C1 segment of cervical spinal cord (tissue), 14 donors: ENCODE measurements at regions not wholly inside any gene's neighbourhood (a gene's known extent, or its start where the extent isn't known, plus 50 kb on each side); places are given as distances from the start of the nearest gene placed in this dataset.

Source experiments
- DNase-seq, 14 donors: peaks; one replicate each; lab custom pipeline; 2025; lab: John Stamatoyannopoulos, UW

DNA sequence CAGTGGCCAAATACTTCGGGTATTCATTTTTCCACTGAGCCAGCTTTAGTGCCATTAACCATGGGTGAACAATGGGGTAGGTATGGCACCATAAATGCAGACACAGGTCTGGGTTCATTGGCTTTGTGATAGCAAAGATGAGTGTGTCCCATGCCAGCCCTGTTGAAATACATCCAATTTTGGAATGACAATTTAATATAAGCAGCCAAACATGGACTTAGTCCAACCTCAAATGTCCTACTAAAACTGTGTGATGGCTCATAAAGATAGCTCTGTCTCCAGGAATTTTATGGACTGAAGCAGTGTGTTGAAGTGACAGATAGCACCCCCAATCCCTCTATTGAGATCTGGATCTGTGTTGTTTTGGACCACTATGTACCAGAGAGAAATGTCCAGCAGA is 514.9 kb downstream of the RASEF start:
- DNase-seq, result no peak

DNA sequence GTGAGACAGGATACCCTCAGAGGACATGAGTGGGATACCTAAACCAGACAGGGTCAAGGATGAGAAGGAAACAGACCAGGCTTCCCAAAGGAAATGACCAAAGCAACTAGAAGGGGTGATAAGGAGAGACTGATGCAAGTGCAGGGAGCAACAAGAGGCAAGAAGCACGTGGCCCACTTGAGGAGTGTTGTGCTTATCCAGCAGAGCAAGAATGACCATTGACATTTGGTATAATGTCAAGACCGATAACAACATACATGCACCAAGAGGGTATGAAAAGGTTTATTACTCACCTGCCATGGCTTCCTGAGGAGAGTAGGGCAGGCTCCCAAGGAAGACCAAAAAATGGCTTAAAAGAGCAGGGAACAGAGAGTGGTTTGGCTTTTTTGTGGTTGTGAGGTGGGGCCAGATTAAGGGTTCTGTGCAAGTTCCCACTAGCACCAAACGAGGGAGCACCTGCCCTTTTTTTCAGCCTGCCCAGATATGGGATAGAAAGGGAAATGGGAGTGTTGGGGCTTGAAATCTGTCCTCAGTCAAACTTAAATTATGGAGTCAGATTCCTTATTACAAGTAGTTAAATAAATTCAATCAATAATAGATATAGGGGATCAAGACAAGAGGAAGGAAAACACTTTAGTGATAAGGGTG is 513.6 kb downstream of the RASEF start:
- no peak for DNase-seq

DNA sequence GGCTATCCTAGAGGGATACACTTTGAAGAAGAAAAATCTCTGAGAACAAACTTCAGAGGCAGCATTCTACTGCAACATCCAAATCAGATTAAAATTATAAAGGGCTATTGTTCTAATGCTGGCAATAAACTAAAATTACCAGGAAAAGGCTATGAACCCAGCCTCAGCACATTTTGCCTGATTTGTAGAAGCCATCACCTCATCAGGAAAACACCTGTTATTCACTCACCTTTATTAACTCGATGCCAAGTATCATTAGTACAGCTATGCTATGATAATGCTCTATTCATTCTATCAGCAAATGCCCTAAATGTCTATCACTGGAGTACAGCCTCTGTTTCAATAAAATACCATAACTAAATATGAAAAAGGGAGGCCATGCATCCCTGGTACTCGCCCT is 510.2 kb downstream of the RASEF start:
- no peak for DNase-seq

DNA sequence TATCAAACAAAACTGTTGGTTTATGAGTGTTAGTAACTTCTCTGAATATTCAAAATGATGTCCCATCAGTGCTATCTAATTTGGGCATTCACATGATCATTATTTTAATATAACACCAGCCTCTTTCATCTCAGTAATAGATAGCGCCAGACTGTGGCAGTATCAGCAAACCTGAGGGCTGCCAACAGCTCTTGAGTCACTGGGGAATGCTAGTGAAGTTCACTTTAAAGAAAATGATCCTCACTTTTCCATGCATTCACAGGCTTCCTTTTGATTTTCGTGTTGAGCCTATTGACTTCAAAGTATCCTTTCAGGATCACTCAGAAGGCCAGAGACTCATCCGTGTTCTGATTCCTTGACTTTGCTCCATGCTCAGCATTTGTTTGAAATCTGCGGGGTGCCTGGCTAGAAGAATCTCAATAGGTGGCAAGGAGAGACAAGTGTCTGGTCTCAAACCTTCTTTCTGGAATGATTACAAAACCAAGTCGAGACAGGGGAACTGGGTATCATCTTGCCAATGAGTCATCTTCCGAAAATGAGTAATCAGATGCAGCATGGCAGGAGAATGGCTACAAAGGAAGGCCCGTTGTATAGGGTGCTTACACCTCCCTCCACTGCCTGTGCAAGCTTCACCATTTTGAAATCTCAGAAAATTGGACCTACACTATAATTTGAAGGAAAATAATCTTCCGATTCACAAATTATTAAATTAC is 509.1 kb downstream of the RASEF start:
- DNase-seq, result no peak

DNA sequence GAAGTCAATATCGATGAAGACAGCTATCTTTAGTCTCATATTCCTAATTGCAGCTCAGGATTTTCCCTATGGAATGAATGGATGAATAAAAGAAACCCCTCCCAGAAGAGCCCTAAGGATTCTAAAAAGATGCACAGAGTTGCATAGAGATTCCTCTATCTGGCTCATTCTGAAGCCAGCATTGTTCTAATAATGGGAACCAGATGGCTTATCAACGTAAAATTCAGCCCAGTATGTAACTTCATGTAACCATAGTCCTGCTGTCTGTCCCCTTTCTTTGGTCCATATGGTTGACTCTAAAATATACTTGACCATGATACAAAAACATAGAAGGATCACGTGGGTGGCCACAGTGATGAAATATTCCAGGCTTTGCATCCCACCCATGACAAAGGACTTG is 508.6 kb downstream of the RASEF start:
- no peak for DNase-seq

DNA sequence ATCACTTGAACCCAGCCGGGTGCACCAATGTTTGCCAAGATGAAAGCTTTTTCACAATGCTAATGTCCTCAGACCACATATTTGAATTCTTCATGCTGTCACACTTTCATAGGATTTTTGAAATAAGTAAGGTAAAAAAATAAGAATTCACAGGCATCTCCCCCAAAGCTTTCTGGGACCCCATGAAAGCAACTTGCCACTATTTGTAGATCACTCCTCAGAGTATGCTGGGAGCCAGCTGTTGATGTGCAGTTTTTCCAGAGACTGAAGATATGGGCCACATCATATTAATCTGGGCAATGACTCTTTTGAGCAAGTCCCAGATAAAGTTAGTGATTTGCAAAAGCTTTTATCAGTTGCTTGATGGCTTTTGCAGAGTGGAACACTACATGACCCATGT is 507.9 kb downstream of the RASEF start:
- no peak for DNase-seq

DNA sequence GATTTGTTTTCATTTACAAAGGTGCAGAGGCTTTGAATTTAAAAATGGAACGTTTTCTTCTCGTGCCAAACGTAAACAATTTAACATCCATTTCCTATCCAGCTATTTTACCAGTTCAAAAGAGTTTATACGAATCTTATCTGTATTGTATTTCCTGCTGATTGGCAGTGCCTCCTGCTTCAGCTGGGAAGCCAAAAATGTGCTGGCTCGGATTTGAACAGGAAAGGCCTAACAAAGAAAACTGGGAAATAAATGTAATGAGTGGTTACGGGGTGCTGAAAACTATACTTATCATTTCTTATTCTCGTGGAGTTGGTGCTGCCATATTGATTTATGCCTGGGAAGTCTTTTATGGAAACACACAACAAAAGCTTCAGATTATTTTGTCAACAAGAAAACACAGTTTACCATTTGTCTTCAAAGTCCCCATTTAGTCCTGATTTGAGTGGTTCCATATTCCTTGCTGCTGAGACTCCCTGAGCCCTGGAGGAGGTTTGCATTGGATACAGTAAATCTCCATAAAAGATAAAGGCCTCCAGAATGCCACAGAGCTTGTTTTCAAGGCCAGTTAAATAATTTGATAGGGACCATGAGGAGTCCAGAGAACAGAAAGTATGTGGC is 507.4 kb downstream of the RASEF start:
- no peak for DNase-seq

DNA sequence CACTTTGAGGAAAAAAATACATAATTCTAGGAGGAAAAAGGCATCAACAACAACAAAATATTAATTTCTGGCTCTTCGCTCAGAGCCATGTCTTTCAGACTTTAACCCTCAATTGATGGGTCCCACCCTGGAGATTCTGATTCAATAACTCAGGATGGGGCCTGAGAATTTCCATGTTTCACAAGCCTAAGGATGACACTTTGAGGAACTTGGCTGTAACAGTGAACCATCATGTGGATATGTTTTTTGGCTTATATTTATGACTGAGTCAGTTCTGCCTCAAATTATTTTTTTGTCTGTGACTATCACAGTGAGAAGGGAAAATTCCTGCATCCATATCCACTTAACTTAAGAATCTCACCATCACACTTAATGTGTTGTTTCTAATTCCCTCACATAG is 504.6 kb downstream of the RASEF start:
- DNase-seq, result no peak

DNA sequence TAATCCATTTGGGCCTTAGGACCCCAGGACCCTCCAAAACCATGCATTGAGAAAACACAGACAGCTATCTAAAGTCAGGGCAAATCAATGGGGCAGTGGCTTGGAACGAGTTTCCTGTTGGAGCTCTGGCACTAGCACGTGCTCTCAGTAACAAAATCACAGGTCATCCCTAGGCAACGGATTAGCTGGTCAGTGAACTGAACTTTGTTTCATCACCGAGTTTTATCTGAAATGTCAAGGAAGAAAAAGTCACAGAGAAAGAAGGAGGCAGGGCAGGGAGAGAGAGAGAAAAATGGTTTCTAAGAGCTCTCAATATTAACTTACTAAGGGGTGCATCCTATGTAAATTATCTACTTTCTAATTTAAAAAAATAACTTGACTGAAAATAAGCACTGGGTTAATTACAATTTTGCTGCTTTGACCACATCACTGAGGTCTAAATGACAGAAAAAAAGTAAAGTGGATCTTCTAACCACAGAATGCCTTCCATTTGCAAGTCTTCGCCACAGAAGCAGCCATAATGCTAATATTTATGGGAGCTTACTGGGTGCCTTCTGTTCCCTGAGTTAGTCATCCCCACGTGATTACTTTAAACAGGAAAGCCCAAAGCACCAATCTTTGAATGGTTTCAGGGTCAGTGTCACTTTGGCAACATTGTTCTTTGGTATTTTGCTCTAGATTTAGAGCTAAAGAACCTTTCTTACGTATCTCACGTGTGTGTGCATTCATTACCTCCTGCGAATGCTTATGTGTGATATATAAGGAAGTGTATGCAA is 503.9 kb downstream of the RASEF start:
- no peak for DNase-seq

DNA sequence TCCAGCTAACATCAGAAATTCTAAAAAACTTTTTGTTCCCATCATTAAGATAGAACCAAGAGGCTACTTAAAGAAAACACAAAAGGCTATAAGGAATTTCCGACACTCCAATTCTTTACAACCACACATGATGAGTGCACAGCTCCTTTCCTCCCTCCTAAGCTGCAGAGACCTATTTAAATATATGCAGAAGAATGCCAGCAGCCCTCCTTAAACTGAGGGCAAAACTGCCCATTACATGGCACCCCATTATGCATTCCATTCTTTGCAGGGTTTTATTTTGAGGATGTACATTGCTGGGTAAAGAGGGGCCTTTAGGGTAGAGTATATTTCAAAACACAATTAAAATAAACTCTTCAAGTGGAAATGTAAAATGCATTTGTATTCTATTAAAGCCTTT is 502.9 kb downstream of the RASEF start:
- DNase-seq, result no peak

DNA sequence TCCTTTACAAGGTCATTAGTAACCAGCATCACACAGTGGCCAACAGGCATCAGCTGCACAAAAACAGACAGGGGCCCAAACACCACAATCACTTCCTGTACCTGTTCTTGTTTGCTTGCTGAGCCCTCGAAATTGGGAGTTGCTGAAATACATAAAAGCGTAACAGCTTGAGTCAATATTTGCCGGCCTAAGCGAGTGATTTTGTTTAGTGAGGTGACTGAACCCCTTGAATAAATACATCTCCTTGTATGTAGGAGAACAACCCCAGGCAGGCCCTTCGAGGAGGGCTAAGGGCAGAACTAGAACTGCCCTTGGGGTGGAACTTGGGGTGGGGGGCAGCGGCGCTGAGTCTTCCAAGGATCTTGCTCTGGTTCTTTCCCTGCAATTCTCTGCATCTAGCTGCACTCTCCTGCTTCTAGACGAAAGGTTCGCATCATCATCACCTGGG is 502.5 kb downstream of the RASEF start:
- DNase-seq, result no peak

DNA sequence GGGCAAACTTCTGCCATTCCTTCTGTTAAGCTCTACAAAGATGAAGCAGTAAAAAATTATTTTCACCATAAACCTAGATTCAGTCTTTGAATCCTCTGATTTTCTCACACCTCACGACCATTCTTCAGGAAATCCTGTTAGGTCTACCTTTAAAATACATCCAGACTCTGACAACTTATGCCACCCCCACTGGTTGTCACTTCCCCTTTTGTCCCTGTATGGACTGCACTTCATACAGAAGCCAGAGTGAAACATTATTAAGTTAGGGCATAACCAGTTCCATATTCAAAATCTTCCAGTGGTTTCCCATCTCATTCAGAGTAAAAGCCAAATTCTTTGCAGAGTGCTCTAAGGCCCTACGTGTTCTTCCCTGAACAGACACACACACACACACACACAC is 499.8 kb downstream of the RASEF start:
- DNase-seq, result no peak

DNA sequence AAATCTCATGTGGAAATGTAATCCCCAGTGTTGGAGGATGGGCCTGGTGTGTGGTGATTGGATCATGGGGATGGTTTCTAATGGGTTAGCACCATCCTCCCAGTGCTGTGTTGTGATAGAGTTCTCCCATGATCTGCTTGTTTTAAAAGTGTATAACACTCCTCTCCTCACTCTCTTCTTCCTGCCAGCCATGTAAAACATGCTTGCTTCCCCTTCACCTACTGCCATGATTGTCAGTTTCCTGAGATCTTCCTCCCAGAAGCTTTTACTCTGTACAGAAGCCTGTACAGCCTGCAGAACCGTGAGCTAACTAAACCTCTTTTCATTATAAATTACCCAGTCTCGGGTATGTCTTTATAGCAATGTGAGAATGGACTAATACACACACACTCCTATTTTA is 499.1 kb downstream of the RASEF start:
- no peak for DNase-seq

DNA sequence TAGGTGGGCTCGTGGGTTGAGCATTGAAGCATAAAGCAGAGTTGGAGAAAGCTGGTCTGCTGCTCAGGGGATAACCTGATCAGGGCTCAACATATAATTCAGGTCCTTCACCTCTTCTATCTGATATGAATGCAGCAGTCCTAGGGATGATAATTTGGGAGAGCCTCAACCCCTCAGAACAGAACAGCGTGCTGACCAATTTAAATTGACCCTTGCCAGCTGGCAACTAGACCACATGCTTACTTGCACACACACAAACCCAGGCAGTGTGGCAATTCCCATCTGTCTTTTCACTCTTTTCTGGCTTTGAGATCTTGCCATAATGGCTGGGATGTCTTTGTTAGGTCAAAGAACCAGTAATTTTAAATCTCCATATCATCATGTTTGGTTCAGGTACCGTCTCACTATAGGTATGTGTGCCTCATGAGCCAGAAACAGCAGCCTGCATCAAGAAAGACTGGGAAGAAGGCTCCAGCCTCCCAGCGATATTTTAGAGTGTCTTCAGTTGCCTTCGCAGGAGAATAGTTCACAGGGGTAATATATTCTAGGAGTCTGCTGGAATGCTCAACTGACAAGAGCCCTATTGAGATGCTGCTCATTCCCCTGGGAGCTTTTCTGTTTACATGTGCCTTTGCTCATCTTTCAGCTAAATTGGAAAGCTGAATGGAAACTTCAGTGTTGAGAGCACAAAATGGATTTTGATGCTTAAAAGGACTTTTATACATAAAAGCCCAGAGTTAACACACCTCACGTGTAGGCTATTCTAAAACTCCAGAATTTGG is 497.6 kb downstream of the RASEF start:
- DNase-seq, result no peak

DNA sequence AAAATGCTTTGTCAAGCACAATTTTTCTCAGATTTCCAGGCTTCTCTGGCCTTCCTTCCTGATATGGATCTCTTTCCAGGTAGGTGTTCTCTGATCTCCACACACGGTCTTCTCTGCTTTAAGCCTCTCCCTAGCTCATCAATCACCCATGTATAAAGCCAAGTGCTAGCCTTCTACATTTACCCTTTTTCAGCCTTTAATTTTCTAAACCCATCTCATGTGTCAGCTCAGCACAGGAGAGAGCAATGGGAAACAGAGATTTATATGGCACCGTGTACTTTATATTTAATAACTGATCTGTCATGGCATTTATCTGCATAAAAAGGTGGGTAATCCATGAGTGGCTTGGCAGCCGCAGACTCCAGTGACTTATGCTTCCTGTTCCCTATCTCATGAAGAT is 495.0 kb downstream of the RASEF start:
- DNase-seq, result no peak

DNA sequence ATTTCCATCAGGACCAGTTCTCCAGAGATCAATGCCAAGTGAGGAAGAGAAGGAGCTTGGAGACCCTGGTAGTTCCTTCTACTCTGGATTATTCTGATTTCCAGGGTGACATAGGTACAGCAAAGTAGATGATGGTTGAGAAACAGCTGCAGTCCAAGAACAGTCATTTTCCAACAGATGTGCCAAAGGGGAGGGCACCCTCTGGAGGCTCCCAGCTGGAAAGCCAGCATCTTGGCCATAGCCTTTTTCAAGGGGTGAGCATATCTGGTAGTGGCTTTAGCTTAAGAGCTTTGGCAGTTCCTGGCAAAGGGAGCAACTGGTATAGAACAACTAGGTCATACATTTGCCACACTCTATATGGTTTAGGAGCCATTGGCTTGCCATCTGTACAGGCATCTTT is 492.7 kb downstream of the RASEF start:
- no peak for DNase-seq

DNA sequence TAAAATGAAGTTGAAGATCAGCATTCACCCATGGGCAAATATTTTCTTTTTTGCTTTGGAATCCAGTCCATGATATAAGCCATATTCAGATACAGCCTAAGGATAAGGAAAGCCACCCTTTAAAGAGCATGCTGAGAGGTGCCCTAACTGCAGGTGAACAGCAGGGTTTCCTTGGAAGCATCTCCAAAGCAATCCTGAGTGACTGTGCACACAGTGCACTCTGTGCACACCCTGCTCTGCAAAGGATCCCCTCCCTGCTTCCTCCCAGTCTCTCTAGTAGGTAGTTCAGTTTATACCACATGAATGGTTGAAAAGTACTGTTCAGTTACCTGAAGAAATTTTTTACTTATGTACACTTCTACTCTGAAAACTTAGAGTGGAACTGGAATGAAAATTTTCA is 491.4 kb downstream of the RASEF start:
- no peak for DNase-seq

DNA sequence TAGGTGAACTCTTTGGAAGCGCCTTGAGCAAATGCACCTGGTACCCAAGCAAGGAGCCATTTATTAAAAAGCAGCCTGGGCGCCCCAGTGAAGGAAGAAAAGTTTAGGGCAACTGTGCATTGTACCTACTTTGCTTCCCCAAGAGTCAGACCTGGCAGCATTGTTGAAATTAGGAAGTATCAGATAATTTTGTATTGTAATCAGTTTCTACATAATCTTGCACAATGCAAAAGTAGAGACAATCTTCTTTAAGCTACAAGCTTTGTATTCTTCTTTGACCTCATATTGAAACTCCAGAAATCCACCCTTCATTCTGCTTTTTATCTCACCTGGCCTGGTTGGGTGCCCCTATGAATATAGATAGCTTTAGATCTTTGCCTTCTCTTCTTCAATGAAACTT is 490.8 kb downstream of the RASEF start:
- no peak for DNase-seq

DNA sequence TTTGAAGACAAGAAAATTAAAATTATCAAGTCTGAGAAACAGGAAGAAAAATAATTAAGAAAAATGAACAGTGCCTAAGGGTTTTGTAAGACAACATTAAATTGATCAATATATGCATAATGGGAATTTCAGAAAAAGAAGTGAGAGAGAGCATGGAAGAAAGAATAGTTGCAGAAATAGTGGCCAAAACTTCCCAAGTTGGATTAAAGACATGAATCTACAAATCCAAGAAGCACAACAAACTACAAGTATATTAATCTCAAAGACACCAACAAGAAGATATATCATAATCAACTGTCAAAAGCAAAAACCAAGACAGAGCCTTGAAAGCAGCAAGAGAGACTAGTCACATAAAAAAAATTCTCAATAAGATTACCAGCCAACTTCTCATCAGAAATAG is 488.0 kb downstream of the RASEF start:
- no peak for DNase-seq

DNA sequence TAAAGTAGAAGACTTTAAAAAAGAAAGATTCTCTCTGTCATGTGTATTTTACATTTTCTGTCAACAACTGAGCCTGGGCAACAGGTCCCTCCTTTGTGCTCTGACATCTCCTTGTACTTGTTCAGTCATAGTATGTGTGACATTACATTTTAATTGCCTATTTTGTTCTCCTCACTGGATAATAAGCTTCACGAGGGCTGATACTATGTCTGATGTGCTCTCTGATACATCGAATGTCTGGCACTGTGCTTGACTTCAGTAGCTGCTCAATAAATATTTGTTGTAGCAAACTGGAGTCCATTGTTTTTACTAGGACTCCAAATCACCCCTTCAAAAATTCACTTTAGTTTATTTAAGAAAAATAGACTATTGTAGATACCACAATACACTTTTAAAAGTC is 482.0 kb downstream of the RASEF start:
- DNase-seq, result no peak

DNA sequence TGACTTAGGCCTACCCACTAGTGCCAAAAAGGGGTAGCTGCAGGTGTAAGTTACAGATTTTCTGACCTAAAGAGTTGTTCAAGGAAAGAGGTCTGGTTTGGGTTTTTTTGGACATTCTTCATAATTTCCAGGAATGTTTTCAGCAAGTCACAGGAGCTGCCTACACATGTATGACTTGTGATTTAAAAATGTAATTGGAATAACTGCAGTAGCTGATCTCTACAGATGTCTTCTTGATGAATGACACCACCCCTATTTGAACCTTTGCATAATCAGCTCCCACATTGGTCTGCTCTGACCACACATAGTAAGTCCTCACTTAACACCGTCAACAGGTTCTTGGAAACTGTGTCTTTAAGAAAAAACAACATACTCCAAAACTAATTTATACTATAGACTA is 481.4 kb downstream of the RASEF start:
- no peak for DNase-seq

DNA sequence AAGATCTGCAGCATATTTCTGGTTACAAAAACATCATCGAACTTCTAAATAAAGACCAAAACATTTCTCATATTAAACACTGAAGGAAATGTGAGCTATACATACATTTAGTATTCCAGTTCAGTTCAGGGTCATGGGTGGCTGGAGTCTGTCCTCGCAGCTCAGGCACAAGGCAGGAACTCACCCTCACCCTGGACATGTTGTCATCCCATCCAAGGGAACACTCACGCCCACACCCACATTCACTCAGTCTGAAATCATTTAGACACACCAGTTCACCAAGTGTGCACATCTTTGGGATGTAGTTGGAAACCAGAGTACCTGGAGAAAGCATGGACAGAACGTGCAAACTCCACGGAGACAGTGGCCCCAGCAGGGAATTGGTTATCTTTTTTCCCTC is 481.0 kb downstream of the RASEF start:
- no peak for DNase-seq
